ENCODE measurements at regions not wholly inside any gene's neighbourhood (a gene's known extent, or its start where the extent isn't known, plus 50 kb on each side); places are given as distances from the start of the nearest gene placed in this dataset.

GRCh38 chr5:163623524-163623923 is 118.1 kb downstream of the MAT2B start:
- DNase-seq, result no peak

- no peak for DNase-seq
Measured at GRCh38 chr5:163623986-163624385, 118.6 kb downstream of the MAT2B start.

GRCh38 chr5:163624431-163624830 is 119.0 kb downstream of the MAT2B start:
- no peak for DNase-seq

DNA sequence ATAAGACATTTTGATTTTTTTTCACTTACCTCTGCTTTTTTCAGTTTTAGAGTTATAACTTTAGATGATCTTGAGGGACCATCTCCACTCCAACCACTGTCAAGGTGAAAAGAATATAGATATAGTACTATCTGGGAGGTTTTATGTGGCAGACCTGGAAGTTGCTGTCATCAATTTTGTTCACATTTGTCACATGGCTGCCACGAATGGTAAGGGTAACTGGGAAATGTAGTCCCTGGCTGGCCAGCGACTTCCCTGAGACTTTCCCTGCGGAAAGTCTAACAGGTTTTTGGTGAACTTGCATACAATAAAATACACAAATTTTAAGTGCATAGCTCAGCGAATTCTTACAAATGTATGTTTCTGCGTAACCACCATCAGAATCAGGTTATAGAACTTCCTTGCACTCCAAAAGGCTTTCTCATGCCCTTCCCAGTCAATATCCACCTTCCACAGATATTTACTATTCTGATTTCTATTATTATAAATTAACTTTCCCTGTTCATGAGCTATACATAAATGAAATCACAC is 121.5 kb downstream of the MAT2B start:
- DNase-seq, result no peak

- DNase-seq, result no peak
Measured at GRCh38 chr5:163631856-163632255, 126.4 kb downstream of the MAT2B start.

- DNase-seq, result no peak
Measured at GRCh38 chr5:163633926-163634460, 128.6 kb downstream of the MAT2B start.

DNA sequence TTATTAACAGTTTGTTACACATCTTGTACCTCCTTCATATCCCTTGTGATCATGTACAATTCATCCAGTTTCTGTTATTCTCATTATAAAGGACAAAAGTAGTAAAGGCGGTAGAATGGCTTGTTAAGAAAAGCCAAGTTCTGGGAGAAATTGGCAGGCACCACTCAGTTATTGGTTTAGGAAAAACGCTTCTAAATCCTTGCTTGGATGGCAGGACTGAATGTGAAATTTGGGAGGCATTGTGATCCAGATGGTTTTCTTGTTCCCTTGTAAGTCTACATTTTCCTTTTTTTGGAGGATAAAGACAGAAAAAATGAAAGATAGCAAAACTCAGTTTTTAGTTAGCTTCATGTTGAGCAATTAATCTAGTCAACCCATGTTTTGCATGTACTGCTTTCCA is 130.2 kb downstream of the MAT2B start:
- DNase-seq, result no peak

- DNase-seq, result no peak
Measured at GRCh38 chr5:163642904-163643303, 137.5 kb downstream of the MAT2B start.

DNA sequence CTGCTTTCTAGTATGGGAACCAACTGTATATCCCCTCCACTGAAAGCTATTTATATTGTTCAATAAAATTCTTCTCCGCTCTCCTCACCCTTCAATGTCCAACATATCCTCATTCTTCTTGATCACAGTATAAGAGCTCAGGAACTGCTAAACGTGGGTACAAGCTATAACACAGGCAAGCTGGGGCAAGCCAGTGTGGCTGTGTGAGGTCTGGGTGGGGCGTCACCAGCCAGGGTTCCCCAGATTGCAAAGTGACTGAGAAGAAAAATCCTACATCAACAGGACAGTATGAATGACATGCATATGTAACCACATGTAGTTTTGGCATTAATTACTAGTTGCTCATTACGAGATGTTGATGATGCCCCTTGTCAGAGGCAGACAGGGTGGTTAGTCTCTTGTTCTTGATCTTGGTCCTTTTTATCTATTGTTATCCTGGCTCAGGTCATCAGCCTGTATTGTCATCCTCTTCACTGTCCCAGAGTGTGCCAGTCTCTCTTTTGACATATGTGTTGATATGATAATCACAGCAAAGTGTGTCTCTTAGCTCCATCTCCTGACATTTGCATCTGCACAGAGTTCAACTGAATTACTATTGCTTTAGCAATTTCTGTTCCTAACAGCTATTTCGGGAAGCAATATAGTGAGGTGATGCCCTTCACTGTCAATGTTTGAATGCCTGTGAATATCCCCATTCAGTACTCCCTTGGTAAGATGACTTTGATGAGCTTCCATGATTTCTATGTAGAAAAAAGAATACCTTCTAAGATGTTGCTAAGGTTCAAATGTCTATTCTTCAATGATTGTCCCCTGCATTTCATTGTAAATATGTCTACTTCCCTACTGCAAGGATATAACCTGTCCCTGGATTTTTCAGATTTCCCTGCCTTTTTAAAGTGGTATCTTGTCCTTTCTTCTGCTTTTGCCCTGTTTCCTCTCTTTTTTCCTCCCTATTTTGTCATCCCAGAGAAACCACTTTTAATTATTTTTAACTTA is 140.3 kb downstream of the MAT2B start:
- DNase-seq, result no peak

DNA sequence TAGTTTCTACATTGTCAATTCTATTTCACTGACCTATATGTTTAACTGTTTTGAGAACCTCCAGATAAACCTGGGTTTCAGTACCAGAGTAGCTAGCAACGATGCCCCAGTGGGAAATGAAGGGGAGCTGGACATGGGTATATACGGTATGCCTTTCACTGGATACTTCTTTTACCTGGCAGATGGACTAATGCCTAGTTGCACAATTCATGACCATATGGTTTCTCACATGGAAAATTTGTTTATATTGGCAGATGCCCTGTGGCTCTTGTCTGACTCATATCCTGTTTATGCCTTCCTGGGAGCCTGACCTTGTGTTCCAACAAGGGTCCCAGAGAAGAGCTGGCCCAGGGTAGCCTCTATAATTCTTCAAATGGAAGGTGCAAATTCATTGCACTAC is 144.1 kb downstream of the MAT2B start:
- no peak for DNase-seq

- no peak for DNase-seq
Measured at GRCh38 chr5:163653526-163653925, 148.1 kb downstream of the MAT2B start.

- DNase-seq, result no peak
Measured at GRCh38 chr5:163658702-163659567, 153.5 kb downstream of the MAT2B start.

DNA sequence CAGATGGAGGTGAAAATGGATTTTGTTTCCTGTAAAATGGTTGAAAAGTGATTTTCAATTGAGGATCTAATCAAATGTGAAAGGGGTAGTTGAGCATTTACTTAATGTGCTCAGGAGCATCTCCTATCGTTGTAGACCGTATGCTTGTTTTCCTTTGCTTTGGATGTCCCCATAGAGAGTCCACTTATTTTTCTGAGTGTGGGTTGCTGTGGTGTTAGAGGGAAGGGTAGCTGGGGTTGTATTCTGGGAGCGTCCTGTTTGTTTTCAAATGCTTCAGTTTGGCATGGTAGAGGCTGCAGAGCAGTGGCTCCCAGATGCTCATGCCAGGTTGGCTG is 154.1 kb downstream of the MAT2B start:
- no peak for DNase-seq

- no peak for DNase-seq
Measured at GRCh38 chr5:163660486-163660885, 155.1 kb downstream of the MAT2B start.

- DNase-seq, result no peak
Measured at GRCh38 chr5:163661360-163661759, 155.9 kb downstream of the MAT2B start.

- no peak for DNase-seq
Measured at GRCh38 chr5:163670036-163670435, 164.6 kb downstream of the MAT2B start.

DNA sequence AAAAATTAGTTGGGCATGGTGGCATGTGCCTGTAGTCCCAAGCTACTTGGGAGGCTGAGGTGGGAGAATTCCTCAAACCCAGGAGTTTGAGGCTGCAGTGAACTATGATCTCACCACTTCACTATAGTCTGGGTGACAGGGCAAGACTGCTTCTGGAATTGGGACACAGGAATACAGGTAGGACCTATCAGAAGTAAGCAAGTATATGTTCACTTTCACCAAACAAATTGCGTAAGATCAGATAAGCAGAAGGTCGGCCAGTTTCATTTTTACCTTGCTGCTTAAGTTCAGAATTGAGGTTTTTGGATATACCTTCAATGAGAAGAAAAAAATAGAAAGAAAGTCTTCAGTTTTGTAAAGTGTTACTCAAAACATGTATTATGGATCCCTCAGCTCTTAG is 171.7 kb downstream of the MAT2B start:
- no peak for DNase-seq

DNA sequence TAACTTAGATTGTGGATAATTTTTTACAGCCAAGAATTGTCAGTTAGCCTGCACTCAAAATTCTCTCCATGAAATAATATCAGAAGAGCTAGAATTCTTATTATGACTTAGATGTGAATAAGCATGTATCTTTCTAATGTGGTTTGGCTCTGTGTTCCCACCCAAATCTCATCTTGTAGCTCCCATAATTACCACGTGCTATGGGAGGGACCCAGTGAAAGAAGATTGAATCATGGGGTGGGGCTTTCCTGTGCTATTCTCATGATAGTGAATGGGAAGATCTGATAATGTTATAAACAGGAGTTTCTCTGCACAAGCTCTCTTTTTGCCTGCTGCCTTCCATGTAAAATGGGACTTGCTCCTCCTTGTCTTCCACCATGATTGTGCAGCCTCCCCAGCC is 176.8 kb downstream of the MAT2B start:
- no peak for DNase-seq

DNA sequence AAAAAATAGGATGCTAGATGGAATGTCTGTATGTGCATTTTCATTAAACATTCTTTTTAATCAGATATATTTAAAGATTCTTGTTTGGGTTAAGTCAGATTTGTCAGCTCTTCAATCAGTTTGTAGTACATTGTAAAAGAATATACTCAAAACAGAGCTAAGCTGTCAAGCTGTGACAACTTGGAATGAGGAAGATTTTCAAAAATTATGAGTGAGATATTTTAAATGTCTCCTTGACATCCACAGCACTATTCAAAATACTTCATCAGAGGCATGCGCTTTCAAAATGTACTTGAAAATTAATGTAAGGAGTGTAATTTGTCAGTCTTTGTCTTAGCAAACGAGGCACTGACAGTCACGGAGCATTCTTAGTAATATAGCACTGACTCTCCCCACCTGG is 182.0 kb downstream of the MAT2B start:
- no peak for DNase-seq

DNA sequence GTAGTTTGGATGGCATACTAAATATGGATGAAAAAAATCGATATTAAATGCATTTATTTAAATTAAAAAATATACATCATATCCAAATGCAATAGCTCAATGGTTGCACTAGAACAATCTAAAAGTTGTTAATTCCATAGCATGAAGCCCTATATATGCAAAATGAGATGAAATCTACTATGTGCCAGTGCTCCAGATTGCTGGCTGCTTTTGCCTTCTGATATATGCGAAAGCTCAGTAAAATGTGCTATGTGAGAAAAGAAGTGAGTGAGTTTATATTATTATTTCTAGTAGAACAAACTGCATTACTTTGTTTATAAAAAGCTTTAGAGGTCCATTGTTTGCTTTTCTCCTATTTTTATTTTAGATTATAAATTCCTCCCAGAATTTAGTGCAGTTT is 186.7 kb downstream of the MAT2B start:
- no peak for DNase-seq

GRCh38 chr5:163695830-163696578 is 190.6 kb downstream of the MAT2B start:
- no peak for DNase-seq

DNA sequence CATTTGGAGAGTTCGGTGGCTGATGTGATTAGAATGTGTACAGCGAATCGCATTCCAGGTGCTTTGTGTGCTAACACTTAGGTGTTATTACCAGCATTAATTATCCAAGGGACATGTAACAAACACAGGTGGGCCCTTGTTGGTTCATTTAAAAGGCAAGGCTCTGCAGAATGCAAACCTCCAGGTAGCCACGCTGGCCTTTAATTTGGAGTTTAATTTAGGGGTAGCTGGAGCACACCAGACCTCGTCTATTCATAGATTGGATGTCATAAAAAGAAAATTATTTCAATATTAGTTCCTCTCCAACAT is 191.1 kb downstream of the MAT2B start:
- no peak for DNase-seq
